ENCODE measurements at regions not wholly inside any gene's neighbourhood (a gene's known extent, or its start where the extent isn't known, plus 50 kb on each side); places are given as distances from the start of the nearest gene placed in this dataset.

- Histone ChIP-seq H3K4me1 (peaks cover 12 to 62% (median 35%) of the 10 kb centered on the region in 3 donors), H3K9me3 (peaks cover 0 to 6% (median 0%) of the 10 kb centered on the region in 3 donors), H3K27me3 (no peaks in the 10 kb centered on the region), H3K36me3 (no peaks in the 10 kb centered on the region), H3K4me3 (no peak overlapping the region), H3K27ac (no peak overlapping the region)
- WGBS, 2 donors (ENCODE audit: low coverage in 1 of 2) = 81 to 88% methylated on average over 3 to 4 of the region's 4 CpGs
- ATAC-seq = no peak
- no peak for TF ChIP-seq EP300 (IDR thresholded peaks at IDR 0.05)
- TF ChIP-seq POLR2AphosphoS5 (IDR thresholded peaks at IDR 0.05) = no peak
- TF ChIP-seq CTCF (IDR thresholded peaks at IDR 0.05) = no peak
- TF ChIP-seq POLR2A (IDR thresholded peaks at IDR 0.05) = no peak
These were observed 66.2 kb upstream of the WDR26 start for GRCh38 chr1:224500796-224501195.

GRCh38 chr1:224501836-224502235 lies 67.2 kb upstream of the WDR26 start:
- H3K27me3 ChIP-seq = no peaks in the 10 kb centered on the region
- no peak for ATAC-seq
- H3K4me3 ChIP-seq = no peak overlapping the region
- TF ChIP-seq POLR2A (IDR thresholded peaks at IDR 0.05) = no peak
- no peak for TF ChIP-seq CTCF (IDR thresholded peaks at IDR 0.05)
- TF ChIP-seq EP300 (IDR thresholded peaks at IDR 0.05) = no peak
- TF ChIP-seq POLR2AphosphoS5 (IDR thresholded peaks at IDR 0.05) = no peak
- 94 to 100% methylated on average over 1 to 4 of the region's 4 CpGs for WGBS, 2 donors (ENCODE audit: low coverage in 1 of 2)
- peaks cover 12 to 72% (median 35%) of the 10 kb centered on the region in 3 donors for H3K4me1 ChIP-seq
- peak overlapping the region; percentile 83 to 90 (median 86) for H3K27ac ChIP-seq
- H3K36me3 ChIP-seq = no peaks in the 10 kb centered on the region
- H3K9me3 ChIP-seq = peaks cover 0 to under 1% (median 0%) of the 10 kb centered on the region in 3 donors

GRCh38 chr1:224502459-224503160 lies 68.0 kb upstream of the WDR26 start:
- Histone ChIP-seq H3K4me1 (peaks cover 12 to 72% (median 35%) of the 10 kb centered on the region in 3 donors), H3K27ac (peak overlapping the region; percentile 83 to 90 (median 86)), H3K36me3 (no peaks in the 10 kb centered on the region), H3K9me3 (no peaks in the 10 kb centered on the region), H3K4me3 (peak overlapping the region in 1 of 2 donors; percentile 26), H3K27me3 (no peaks in the 10 kb centered on the region)
- WGBS, 2 donors (ENCODE audit: low coverage in 1 of 2) = 14 to 28% methylated on average over 4 to 9 of the region's 12 CpGs
- TF ChIP-seq POLR2A (IDR thresholded peaks at IDR 0.05) (no peak), POLR2AphosphoS5 (IDR thresholded peaks at IDR 0.05) (peak; percentile 39), CTCF (IDR thresholded peaks at IDR 0.05) (peak in 1 of 4 experiments; percentile 11)
- peak; percentile 28 for ATAC-seq

GRCh38 chr1:224503161-224504118 lies 68.8 kb upstream of the WDR26 start:
- Histone ChIP-seq H3K4me1 (peaks cover 12 to 63% (median 27%) of the 10 kb centered on the region in 3 donors), H3K36me3 (no peaks in the 10 kb centered on the region), H3K27ac (peak overlapping the region; percentile 83 to 90 (median 86)), H3K4me3 (peak overlapping the region in 1 of 2 donors; percentile 26), H3K9me3 (no peaks in the 10 kb centered on the region), H3K27me3 (no peaks in the 10 kb centered on the region)
- 0 to 5% methylated on average over 4 to 6 of the region's 19 CpGs for WGBS, 2 donors (ENCODE audit: low coverage in 1 of 2)
- TF ChIP-seq CTCF (IDR thresholded peaks at IDR 0.05) (peak in 2 of 4 experiments; percentile 9 to 29), POLR2AphosphoS5 (IDR thresholded peaks at IDR 0.05) (peak; percentile 83), EP300 (IDR thresholded peaks at IDR 0.05) (no peak)
- peak; percentile 91 for ATAC-seq
